GM23338 (cell line): ENCODE measurements at regions not wholly inside any gene's neighbourhood (a gene's known extent, or its start where the extent isn't known, plus 50 kb on each side); places are given as distances from the start of the nearest gene placed in this dataset.

Experiments used
- ATAC-seq: fragments of 200-7000 bp; cut with Tn5 transposase; 3 replicates; pipeline ENCODE4 v1.9.1; 2020
- DNase-seq: peaks from one replicate; pipeline ENCODE4 v3.0.0-alpha.2; 2015; ENCODE audit warnings: low spot score
- H2AFZ ChIP-seq: fragments of 200-600 bp; sonication (generic); 2 replicates; pipeline ENCODE4 v1.8.0; 2016; ENCODE audit warnings: antibody characterized with exemption, mild to moderate bottlenecking, moderate library complexity
- H3F3A ChIP-seq: fragments of 200-600 bp; sonication (generic); replicated peaks from 2 replicates; pipeline ENCODE4 v1.8.0; 2017; ENCODE audit warnings: antibody characterized with exemption, mixed run types, low read depth
- H3K27ac ChIP-seq: fragments of 200-600 bp; sonication (generic); 2 replicates; pipeline ENCODE4 v1.6.1; 2016; ENCODE audit warnings: low read depth
- H3K27me3 ChIP-seq: fragments of 200-600 bp; sonication (generic); 2 replicates; pipeline ENCODE4 v1.8.0; 2016; ENCODE audit warnings: mild to moderate bottlenecking, mixed run types, moderate library complexity; ENCODE audit not compliant: insufficient read depth
- H3K36me3 ChIP-seq: fragments of 200-600 bp; sonication (generic); 2 replicates; pipeline ENCODE4 v1.8.0; 2016; ENCODE audit warnings: mild to moderate bottlenecking; ENCODE audit not compliant: insufficient read depth
- H3K4me1 ChIP-seq: fragments of 200-600 bp; sonication (generic); 2 replicates; pipeline ENCODE4 v1.8.0; 2016; ENCODE audit warnings: mild to moderate bottlenecking, moderate library complexity; ENCODE audit not compliant: insufficient read depth
- H3K4me2 ChIP-seq: fragments of 200-600 bp; sonication (generic); 2 replicates; pipeline ENCODE4 v1.7.1; 2017; ENCODE audit warnings: mixed run types
- H3K4me3 ChIP-seq: fragments of 200-600 bp; sonication (generic); 2 replicates; pipeline ENCODE4 v1.6.1; 2016; ENCODE audit warnings: mixed run types
- H3K79me2 ChIP-seq: fragments of 200-600 bp; sonication (generic); replicated peaks from 2 replicates; pipeline ENCODE4 v1.8.0; 2017; ENCODE audit warnings: mild to moderate bottlenecking; ENCODE audit not compliant: insufficient read depth
- H3K9me2 ChIP-seq: fragments of 200-600 bp; sonication (generic); 2 replicates; pipeline ENCODE4 v1.8.0; 2017; ENCODE audit not compliant: insufficient read depth
- H4K20me1 ChIP-seq: fragments of 200-600 bp; sonication (generic); replicated peaks from 2 replicates; pipeline ENCODE4 v1.8.0; 2017; ENCODE audit warnings: mild to moderate bottlenecking; ENCODE audit not compliant: insufficient read depth
- H3K27ac Mint-ChIP-seq: 2 replicates; pipeline ENCODE4 v1.8.0; 2020; ENCODE audit warnings: inconsistent platforms, mild to moderate bottlenecking, moderate library complexity, mixed read lengths
- H3K27me3 Mint-ChIP-seq: 3 replicates; pipeline ENCODE4 v1.8.0; 2022; ENCODE audit warnings: low read depth, mild to moderate bottlenecking, moderate library complexity, mixed read lengths, inconsistent platforms; ENCODE audit not compliant: insufficient read depth, poor library complexity
- H3K36me3 Mint-ChIP-seq: 3 replicates; pipeline ENCODE4 v1.8.0; 2021; ENCODE audit warnings: low read depth, mild to moderate bottlenecking, inconsistent platforms, moderate library complexity, mixed read lengths
- H3K4me1 Mint-ChIP-seq: 3 replicates; pipeline ENCODE4 v1.8.0; 2020; ENCODE audit warnings: mild to moderate bottlenecking, inconsistent platforms, mixed read lengths
- H3K4me3 Mint-ChIP-seq: 3 replicates; pipeline ENCODE4 v1.8.0; 2021; ENCODE audit warnings: moderate library complexity, mild to moderate bottlenecking, inconsistent platforms, mixed read lengths
- H3K9me3 Mint-ChIP-seq: 3 replicates; pipeline ENCODE4 v1.8.0; 2020; ENCODE audit warnings: moderate library complexity, mild to moderate bottlenecking, inconsistent platforms, mixed read lengths
- CREB1 ChIP-seq: fragments of 250-450 bp; sonication (Bioruptor Pico); IDR thresholded peaks from 2 replicates; pipeline ENCODE4 v1.5.0; 2020; ENCODE audit warnings: low read depth, mild to moderate bottlenecking, moderate library complexity
- EZH2 ChIP-seq: fragments of 200-600 bp; sonication (generic); IDR thresholded peaks from one replicate; pipeline ENCODE4 v1.8.0; 2017; ENCODE audit warnings: antibody characterized with exemption, mild to moderate bottlenecking, low read depth; ENCODE audit not compliant: unreplicated experiment
- EZH2phosphoT487 ChIP-seq: fragments of 200-600 bp; sonication (generic); IDR thresholded peaks from one replicate; pipeline ENCODE4 v1.8.1; 2018; ENCODE audit warnings: antibody characterized with exemption; ENCODE audit not compliant: unreplicated experiment
- JUNB ChIP-seq: IDR thresholded peaks from one replicate; pipeline ENCODE4 v1.6.1; 2016; ENCODE audit warnings: antibody characterized with exemption; ENCODE audit not compliant: unreplicated experiment
- NANOG ChIP-seq: IDR thresholded peaks from 2 replicates; pipeline ENCODE4 v1.6.1; 2016; ENCODE audit warnings: antibody characterized with exemption, borderline replicate concordance
- POLR2AphosphoS5 ChIP-seq: IDR thresholded peaks from 2 replicates; pipeline ENCODE4 v1.6.1; 2016; ENCODE audit warnings: antibody characterized with exemption, low read depth
- STAT1 ChIP-seq: IDR thresholded peaks from one replicate; pipeline ENCODE4 v1.6.1; 2016; ENCODE audit warnings: antibody characterized with exemption; ENCODE audit not compliant: unreplicated experiment
- ZNF114 ChIP-seq: fragments of 250-450 bp; sonication (Bioruptor Pico); IDR thresholded peaks from 2 replicates; pipeline ENCODE4 v1.5.0; 2020; ENCODE audit warnings: mild to moderate bottlenecking, moderate library complexity
- ZNF331 ChIP-seq: fragments of 250-450 bp; sonication (Bioruptor Pico); IDR thresholded peaks from 2 replicates; pipeline ENCODE4 v1.5.0; 2020; ENCODE audit warnings: low read depth, mild to moderate bottlenecking, moderate library complexity
- TF ChIP-seq, protein P1 (sequence below): IDR thresholded peaks from one replicate; pipeline ENCODE4 v1.6.1; 2018; ENCODE audit warnings: antibody characterized with exemption; ENCODE audit not compliant: unreplicated experiment
- TF ChIP-seq, protein P2 (sequence below): IDR thresholded peaks from 2 replicates; pipeline ENCODE4 v1.6.1; 2016; ENCODE audit warnings: antibody characterized with exemption
- TF ChIP-seq, protein P3 (sequence below): fragments of 250-450 bp; sonication (Bioruptor Pico); IDR thresholded peaks from 2 replicates; pipeline ENCODE4 v1.5.0; 2020; ENCODE audit warnings: mild to moderate bottlenecking, moderate library complexity
- TF ChIP-seq, protein P4 (sequence below), 2 experiments: fragments of 200-600 bp in 1 of 2; sonication (generic) in 1 of 2; conservative IDR thresholded peaks; 2 replicates each; pipeline versions ENCODE4 v1.5.1 to v1.6.1; 2016 to 2017; ENCODE audit warnings: antibody characterized with exemption in 2 of 2, low read depth in 2 of 2, mild to moderate bottlenecking in 2 of 2, moderate library complexity in 1 of 2

DNA sequence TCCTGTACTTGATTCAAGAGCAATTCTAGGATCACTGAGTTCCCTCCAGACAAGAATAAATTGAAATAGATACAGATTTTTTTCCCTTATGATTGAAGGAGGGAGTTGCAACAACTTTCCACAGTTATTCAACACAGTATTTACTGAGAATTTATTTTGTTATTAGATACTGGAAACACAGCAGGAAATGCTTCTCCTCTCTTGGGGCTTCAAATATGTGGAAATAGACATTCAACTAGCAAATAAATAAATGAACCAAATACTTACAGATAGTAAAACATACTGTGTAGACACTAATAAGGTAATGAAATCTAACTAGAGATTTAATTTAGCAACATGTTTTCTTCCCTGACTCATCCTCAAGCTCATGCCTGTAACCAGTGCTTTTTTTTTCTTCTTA, 169.2 kb downstream of the LNPK start (continued):
- TF ChIP-seq JUNB = no peak

DNA sequence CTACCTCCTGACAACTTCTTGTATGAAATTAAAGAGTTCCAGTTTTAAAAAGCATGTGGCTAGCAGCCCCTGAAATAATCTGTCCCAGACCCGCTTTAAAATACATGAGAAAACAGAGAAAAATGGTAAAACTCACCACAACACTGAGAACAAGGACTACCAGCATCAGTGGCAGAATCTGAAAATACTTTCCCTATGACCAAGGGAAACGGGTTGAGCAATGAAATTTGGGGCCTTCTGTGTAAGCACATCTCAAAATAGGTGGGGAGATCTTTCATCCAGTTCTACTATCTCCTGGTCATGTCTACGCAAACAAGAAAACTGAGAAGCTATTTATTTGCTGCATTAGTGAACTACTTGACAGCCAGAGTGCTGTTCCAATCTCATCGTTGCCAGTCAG, 172.3 kb downstream of the LNPK start:
- no peaks in the 10 kb centered on the region for H3K9me3 Mint-ChIP-seq
- no peaks in the 10 kb centered on the region for H3F3A ChIP-seq
- ATAC-seq = no peak
- no peak overlapping the region for H3K27ac Mint-ChIP-seq
- no peaks in the 10 kb centered on the region for H3K9me2 ChIP-seq
- H3K36me3 ChIP-seq = no peaks in the 10 kb centered on the region
- no peak overlapping the region for H3K4me2 ChIP-seq
- H3K27me3 Mint-ChIP-seq = no peaks in the 10 kb centered on the region
- H3K4me3 ChIP-seq = no peak overlapping the region
- H3K27me3 ChIP-seq = no peaks in the 10 kb centered on the region
- peaks cover 13% of the 10 kb centered on the region; the same call in 2 of the 3 replicates for H3K4me1 Mint-ChIP-seq
- H2AFZ ChIP-seq = no peak overlapping the region
- no peak for TF ChIP-seq EZH2phosphoT487
- no peak for TF ChIP-seq POLR2AphosphoS5
- TF ChIP-seq ZNF331 (CRISPR knock-in tag) = no peak
- no peak for TF ChIP-seq ZNF114
- no peak for TF ChIP-seq JUNB
- TF ChIP-seq CREB1 (CRISPR knock-in tag) = no peak
- TF ChIP-seq, protein P1, sequence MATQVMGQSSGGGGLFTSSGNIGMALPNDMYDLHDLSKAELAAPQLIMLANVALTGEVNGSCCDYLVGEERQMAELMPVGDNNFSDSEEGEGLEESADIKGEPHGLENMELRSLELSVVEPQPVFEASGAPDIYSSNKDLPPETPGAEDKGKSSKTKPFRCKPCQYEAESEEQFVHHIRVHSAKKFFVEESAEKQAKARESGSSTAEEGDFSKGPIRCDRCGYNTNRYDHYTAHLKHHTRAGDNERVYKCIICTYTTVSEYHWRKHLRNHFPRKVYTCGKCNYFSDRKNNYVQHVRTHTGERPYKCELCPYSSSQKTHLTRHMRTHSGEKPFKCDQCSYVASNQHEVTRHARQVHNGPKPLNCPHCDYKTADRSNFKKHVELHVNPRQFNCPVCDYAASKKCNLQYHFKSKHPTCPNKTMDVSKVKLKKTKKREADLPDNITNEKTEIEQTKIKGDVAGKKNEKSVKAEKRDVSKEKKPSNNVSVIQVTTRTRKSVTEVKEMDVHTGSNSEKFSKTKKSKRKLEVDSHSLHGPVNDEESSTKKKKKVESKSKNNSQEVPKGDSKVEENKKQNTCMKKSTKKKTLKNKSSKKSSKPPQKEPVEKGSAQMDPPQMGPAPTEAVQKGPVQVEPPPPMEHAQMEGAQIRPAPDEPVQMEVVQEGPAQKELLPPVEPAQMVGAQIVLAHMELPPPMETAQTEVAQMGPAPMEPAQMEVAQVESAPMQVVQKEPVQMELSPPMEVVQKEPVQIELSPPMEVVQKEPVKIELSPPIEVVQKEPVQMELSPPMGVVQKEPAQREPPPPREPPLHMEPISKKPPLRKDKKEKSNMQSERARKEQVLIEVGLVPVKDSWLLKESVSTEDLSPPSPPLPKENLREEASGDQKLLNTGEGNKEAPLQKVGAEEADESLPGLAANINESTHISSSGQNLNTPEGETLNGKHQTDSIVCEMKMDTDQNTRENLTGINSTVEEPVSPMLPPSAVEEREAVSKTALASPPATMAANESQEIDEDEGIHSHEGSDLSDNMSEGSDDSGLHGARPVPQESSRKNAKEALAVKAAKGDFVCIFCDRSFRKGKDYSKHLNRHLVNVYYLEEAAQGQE = no peak
- TF ChIP-seq, protein P2, sequence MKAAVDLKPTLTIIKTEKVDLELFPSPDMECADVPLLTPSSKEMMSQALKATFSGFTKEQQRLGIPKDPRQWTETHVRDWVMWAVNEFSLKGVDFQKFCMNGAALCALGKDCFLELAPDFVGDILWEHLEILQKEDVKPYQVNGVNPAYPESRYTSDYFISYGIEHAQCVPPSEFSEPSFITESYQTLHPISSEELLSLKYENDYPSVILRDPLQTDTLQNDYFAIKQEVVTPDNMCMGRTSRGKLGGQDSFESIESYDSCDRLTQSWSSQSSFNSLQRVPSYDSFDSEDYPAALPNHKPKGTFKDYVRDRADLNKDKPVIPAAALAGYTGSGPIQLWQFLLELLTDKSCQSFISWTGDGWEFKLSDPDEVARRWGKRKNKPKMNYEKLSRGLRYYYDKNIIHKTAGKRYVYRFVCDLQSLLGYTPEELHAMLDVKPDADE = no peak
- TF ChIP-seq, protein P3, sequence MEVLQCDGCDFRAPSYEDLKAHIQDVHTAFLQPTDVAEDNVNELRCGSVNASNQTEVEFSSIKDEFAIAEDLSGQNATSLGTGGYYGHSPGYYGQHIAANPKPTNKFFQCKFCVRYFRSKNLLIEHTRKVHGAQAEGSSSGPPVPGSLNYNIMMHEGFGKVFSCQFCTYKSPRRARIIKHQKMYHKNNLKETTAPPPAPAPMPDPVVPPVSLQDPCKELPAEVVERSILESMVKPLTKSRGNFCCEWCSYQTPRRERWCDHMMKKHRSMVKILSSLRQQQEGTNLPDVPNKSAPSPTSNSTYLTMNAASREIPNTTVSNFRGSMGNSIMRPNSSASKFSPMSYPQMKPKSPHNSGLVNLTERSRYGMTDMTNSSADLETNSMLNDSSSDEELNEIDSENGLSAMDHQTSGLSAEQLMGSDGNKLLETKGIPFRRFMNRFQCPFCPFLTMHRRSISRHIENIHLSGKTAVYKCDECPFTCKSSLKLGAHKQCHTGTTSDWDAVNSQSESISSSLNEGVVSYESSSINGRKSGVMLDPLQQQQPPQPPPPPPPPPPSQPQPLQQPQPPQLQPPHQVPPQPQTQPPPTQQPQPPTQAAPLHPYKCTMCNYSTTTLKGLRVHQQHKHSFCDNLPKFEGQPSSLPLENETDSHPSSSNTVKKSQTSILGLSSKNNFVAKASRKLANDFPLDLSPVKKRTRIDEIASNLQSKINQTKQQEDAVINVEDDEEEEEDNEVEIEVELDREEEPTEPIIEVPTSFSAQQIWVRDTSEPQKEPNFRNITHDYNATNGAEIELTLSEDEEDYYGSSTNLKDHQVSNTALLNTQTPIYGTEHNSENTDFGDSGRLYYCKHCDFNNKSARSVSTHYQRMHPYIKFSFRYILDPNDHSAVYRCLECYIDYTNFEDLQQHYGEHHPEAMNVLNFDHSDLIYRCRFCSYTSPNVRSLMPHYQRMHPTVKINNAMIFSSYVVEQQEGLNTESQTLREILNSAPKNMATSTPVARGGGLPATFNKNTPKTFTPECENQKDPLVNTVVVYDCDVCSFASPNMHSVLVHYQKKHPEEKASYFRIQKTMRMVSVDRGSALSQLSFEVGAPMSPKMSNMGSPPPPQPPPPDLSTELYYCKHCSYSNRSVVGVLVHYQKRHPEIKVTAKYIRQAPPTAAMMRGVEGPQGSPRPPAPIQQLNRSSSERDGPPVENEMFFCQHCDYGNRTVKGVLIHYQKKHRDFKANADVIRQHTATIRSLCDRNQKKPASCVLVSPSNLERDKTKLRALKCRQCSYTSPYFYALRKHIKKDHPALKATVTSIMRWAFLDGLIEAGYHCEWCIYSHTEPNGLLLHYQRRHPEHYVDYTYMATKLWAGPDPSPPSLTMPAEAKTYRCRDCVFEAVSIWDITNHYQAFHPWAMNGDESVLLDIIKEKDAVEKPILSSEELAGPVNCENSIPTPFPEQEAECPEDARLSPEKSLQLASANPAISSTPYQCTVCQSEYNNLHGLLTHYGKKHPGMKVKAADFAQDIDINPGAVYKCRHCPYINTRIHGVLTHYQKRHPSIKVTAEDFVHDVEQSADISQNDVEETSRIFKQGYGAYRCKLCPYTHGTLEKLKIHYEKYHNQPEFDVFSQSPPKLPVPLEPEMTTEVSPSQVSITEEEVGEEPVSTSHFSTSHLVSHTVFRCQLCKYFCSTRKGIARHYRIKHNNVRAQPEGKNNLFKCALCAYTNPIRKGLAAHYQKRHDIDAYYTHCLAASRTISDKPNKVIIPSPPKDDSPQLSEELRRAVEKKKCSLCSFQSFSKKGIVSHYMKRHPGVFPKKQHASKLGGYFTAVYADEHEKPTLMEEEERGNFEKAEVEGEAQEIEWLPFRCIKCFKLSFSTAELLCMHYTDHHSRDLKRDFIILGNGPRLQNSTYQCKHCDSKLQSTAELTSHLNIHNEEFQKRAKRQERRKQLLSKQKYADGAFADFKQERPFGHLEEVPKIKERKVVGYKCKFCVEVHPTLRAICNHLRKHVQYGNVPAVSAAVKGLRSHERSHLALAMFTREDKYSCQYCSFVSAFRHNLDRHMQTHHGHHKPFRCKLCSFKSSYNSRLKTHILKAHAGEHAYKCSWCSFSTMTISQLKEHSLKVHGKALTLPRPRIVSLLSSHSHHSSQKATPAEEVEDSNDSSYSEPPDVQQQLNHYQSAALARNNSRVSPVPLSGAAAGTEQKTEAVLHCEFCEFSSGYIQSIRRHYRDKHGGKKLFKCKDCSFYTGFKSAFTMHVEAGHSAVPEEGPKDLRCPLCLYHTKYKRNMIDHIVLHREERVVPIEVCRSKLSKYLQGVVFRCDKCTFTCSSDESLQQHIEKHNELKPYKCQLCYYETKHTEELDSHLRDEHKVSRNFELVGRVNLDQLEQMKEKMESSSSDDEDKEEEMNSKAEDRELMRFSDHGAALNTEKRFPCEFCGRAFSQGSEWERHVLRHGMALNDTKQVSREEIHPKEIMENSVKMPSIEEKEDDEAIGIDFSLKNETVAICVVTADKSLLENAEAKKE (CRISPR knock-in tag) = no peak
- TF ChIP-seq STAT1 = no peak
- TF ChIP-seq, protein P4, sequence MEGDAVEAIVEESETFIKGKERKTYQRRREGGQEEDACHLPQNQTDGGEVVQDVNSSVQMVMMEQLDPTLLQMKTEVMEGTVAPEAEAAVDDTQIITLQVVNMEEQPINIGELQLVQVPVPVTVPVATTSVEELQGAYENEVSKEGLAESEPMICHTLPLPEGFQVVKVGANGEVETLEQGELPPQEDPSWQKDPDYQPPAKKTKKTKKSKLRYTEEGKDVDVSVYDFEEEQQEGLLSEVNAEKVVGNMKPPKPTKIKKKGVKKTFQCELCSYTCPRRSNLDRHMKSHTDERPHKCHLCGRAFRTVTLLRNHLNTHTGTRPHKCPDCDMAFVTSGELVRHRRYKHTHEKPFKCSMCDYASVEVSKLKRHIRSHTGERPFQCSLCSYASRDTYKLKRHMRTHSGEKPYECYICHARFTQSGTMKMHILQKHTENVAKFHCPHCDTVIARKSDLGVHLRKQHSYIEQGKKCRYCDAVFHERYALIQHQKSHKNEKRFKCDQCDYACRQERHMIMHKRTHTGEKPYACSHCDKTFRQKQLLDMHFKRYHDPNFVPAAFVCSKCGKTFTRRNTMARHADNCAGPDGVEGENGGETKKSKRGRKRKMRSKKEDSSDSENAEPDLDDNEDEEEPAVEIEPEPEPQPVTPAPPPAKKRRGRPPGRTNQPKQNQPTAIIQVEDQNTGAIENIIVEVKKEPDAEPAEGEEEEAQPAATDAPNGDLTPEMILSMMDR (conservative IDR thresholded peaks at IDR 0.05; ENCODE audit: low read depth in 2 of 2) = no peak
- no peak for TF ChIP-seq EZH2
- TF ChIP-seq NANOG = no peak
- H3K4me3 Mint-ChIP-seq = no peak overlapping the region
- H3K27ac ChIP-seq = no peak overlapping the region
- H3K36me3 Mint-ChIP-seq = no peaks in the 10 kb centered on the region
- H3K79me2 ChIP-seq = no peaks in the 10 kb centered on the region
- H3K4me1 ChIP-seq = peaks cover 9% of the 10 kb centered on the region
- no peak for DNase-seq
- H4K20me1 ChIP-seq = no peaks in the 10 kb centered on the region
